HL-60/S4 (cell line): ENCODE measurements at regions not wholly inside any gene's neighbourhood (a gene's known extent, or its start where the extent isn't known, plus 50 kb on each side); places are given as distances from the start of the nearest gene placed in this dataset.

Experiments used
- in situ Hi-C: fragments of 300-500 bp; cut with MboI; formaldehyde crosslinking; loops from 2 replicates; pipeline ENCODE4 v1.14.3; 2022; ENCODE audit warnings: low sequenced_read_pairs

DNA sequence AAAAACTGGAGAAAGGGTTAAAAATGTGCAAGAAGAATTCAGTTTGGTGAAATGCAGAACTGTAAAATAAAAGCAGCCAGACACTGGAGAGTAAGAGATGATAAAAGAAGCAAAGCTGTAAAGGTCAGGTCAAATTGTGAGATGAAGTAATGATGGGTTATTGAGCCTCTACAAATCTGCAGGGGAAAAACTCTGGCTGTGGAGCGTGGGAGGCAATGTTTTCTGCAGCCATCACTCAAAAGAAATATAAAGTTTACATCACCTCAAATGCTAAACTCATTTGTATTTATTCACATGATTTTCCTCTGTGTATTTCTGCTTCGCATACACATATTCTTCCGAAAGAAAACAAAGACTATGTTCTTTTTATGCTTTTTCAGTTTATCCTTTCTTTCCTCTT lies 158.8 kb upstream of the GPR149 start:
- in situ Hi-C loops, result no loop called here

DNA sequence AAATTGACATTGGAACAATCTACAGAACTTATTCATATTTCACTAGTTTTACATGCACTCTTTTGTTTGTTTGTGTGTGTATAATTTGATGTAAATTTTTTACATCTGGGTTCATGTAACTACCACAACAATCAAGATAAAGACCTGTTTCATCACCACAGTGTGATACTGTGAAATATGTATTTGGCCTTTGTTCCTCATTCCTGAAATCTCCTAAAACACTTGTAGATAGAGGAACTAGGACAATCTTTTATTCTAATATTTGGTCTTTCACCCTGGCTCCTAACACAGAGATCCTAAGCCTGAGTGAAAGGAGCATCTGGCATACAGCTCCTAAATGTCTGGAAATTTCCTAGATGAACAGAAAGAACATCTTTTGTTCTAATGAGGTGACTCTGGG lies 155.0 kb upstream of the GPR149 start:
- in situ Hi-C loops, result no loop called here

DNA sequence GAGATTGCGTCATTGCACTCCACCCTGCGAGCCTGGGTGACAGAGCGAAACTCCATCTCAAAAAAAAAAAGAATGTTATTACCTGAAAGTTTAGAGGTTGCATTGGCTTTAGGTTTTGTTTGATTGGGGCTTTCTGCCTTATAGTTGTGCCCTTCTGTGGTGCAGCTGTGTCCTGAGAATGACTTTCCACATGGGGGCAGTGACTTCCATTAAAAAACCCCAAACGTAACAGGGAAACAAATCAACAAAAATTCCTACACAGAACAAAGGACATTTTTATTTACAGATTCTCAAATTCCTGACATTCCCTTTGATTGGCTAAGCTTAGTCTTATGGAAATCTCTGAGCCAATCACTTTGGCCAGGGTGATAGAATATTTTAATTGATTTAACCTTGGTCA lies 154.1 kb upstream of the GPR149 start:
- in situ Hi-C loops, result no loop called here

DNA sequence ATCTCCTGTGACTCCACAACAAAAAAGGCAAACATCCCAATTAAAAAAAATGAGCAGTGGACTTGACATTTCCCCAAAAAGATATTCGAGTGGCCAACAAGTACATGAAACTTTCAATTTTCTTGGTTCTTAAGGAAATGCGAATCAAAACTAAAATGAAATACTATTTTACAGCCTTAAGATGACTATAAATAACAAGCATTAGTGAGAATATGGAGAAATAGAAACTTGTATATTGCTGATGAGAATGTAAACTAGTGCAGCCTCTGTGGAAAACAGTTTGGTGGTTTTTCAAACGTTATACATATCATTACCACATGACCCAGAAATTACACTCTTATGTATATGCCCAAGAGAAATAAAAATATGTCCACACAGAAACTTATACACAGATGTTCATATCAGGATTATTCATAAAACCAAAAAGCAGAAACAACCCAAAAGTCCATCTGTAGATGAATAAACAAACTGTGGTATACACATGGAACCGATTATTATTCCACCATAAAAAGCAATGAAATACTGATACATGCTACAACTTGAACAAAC lies 153.2 kb upstream of the GPR149 start:
- in situ Hi-C loops, result no loop called here

DNA sequence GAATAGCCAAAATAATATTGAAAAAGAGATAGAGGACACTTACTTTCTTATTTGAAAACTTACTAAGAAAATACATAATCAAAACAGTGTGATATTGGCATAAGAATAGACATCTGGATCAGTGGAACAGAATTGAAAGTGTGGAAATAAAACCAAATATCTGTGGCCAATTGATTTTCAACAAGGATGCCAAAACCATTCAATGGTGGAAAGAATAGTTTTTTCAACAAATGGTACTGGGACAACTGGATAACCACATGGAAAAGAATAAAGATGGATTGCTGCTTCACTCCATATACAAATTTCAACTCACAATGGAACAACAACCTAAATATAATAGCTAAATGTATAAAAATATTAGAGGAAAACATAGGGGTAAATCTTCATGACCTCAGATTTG lies 152.5 kb upstream of the GPR149 start:
- in situ Hi-C loops, result no loop called here

DNA sequence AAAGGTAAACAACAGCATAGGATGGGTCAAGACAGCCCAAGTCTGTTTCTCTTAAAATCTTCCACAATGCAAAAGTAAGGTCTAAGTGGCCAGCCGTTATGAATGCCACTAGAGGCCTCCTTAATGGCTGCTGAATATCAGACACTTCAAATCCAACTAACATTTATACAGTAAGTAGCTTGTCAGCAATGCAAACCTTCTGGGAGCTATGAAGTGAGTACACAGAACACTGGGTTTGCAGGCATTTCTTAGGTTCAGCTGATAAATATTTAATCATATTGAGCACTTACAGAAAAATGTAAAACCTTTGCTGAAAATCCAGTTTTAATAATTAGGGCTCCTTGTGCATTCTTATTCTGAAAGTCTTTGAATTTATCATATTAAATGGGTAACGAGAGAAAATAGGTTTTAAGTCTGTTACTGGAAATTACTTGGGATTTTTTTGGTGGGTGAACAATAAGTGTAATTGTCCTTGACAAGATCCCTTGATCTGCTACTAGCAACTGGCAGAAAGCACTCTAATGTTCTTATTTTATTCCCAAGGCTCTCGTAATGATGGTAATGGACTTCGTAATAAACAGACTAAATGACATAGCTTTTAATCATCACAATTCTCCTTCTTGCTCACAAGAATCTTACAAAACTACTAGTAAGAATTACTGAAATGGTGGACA lies 141.7 kb upstream of the GPR149 start:
- in situ Hi-C loops, result no loop called here

DNA sequence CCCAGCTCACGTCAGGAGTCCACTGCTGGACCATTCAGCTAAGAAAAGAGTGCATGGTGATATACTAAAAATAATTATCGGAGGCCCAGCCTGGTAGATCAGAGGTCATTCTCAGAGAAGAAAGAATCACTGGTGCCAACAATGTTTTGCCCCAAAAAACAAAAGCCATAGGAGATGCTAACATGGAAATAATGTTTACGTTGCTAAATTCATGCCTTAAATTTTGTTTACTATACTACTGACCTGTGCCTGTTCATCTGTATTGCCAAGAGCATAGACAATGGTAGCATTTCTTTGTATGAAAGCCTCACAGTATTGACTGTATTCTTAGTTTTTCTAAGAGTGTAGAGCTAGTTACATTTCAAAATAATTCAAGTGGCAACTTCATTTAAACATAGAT lies 138.1 kb upstream of the GPR149 start:
- in situ Hi-C loops, result no loop called here

DNA sequence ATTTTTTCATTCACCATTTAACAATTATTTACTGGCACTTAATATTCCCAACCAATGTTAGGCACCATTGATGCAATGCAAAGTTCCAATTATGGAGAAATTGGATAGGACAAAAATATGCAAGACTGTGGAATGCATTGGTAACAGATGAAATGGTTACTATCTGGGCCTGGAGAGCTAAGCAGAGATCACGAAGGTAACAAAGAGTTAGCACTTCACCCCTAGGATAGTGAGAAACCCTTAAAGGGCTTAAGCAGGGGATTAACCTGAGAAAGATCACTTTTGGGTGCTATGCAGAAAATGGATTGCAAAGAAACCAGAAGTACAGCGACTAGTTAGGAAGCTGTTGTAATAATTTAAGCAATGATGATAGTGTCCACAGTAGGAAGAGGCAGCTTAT lies 129.6 kb upstream of the GPR149 start:
- in situ Hi-C loops, result no loop called here

DNA sequence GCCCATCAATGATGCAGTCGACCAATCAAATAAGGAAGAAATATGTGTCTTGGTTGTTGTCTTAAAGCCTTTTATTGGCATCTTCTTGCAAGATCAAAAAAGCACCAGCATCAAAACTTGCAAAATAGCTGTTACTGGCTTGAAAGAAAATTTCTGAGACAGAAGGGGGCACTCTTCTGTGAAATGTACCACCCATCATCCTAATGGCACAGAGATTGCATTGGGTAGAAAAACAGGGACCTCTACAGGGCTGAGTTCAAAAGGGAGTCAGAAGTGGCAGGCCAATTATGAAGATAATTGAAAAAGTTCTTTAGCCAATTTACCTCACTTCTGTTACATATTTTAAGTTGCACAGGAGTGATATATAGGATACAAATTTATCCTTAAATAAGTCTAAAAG lies 122.3 kb upstream of the GPR149 start:
- in situ Hi-C loops, result no loop called here

DNA sequence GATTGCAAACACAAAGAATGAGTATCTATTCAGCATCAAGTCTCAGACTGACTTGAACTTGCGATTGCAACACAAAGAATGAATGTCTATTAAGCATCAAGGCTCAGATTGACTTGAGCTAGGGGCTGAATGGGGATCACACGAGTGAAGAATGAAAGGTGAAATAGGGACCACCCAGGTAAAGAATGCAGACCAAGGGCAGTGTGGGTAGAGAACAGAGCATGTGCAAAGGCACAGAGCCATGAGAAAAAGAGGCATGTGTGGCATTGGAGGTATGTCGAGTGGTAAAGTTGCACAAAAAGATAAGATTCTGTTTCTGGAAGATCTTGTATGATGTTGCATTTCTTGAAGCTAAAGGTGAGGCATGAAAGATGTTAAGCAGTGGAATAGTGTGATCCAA lies 119.4 kb upstream of the GPR149 start:
- in situ Hi-C loops, result no loop called here

DNA sequence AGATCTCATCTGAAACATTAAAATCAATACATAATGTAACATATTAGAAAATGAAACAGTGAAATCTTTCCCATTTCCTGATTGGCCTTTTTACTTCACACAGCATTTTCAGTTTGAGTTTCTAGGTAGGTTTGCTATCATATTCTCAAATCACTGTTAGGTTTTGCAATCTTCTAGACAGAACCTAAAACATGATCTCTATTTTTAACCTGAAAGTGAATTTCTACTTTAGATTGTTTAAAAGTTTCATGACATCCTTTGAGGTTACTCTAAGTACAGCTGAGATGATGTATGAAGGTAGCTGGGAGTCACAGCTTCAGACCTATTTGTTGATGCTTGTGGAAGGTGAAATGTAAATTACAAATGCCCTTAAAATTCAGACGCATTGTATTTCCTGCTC lies 118.4 kb upstream of the GPR149 start:
- in situ Hi-C loops, result no loop called here

DNA sequence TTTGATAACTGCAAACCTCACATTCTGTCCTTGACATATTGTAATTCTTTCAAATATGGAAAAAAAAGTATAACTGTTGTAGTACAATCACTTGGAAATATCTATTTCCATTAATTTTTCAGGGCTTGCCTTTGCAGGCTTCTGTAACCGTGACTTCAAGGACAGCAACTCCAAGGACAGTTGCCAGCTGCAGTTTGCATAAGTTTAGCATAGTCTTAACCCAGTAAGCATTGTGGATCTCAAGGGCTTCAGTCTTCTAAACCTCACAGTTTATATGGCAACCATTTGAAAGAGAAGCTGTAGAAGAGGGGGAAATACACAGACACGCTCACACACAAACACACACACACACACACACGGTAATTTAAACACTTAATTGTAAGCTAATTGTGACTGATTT lies 112.8 kb upstream of the GPR149 start:
- in situ Hi-C loops, result no loop called here

DNA sequence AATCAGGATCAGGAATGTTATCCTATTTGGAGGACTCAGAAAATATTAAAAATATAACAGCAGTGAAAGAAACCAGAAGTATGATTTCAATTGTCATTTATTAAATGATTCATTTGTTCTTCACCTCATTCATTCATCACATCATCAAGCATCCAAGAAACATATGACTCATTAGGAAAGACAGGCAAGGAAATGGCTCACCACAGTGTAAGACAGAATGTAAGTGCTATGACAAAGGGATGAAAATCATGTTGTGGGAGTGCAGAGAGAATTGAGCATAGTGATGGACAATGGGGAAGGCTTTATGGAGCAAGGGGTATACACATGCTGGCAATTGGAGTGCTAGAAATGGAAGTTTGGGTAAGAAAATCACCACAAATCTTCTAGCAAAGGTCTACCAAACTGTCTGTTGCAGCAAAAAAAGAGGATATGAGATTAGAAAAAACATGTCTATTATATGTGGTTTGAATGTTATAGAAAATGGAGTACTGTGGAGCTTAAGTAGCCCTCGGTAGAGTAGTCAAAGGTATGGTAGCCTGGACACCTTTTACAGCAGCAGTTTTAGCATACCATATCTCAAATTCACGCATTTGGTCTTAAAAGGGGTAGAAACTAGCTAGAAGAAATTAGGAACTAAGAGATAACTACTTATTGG lies 111.1 kb upstream of the GPR149 start:
- in situ Hi-C loops, result no loop called here

DNA sequence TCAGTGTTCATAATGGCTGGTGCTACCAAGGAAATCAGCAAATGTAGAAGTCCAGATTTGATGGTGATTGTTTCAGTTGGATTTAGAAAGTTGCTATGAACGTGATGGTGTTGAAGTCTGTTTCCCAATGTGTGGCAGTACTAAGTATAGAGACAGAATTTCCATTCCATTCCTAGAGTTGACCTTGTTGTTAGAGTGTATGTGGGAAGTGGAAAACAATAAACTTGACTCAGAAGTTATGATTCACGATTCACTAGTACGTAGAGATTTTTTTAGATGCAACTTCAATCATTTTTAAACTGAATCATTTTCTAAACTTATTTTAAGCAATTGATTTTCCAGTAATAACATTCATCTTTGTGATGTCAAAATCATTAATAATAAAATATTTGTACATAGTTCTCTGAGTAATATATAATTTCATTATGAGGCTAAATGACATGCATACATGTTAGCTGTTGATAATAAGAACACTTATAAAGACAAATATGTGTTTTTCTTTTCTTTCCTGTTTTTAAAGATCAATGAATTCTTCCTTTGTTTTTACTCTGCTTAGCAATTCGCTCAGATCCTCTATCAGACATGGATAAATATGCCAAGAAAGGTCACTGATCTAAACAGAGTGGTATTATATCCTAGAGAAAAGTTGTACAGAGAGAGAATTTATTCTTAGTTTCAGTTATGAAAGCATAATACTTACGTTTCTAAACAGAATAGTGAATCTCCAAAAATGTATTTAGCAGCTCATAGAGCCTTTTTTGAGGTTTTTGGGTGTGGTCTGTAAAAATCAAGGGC lies 108.8 kb upstream of the GPR149 start:
- in situ Hi-C loops, result no loop called here

DNA sequence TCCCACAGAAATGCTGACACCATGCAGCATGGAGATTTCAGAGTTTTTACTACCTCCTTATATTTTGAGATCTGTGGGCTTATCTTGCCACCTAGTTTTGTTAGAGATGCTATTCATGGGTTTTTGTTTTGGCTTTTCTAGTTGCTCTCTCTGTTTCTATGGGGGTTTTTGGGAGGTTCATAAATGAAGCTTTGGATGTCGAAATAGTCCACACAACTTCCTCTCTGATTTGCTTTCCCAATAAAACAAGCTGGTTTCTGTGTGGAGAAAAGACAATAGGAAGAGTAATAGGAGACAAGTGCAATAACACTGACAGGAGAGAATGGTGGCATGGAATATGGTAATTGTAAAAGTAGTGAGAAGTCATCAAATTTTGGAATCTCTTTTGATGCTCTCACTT lies 106.8 kb upstream of the GPR149 start:
- in situ Hi-C loops, result no loop called here

DNA sequence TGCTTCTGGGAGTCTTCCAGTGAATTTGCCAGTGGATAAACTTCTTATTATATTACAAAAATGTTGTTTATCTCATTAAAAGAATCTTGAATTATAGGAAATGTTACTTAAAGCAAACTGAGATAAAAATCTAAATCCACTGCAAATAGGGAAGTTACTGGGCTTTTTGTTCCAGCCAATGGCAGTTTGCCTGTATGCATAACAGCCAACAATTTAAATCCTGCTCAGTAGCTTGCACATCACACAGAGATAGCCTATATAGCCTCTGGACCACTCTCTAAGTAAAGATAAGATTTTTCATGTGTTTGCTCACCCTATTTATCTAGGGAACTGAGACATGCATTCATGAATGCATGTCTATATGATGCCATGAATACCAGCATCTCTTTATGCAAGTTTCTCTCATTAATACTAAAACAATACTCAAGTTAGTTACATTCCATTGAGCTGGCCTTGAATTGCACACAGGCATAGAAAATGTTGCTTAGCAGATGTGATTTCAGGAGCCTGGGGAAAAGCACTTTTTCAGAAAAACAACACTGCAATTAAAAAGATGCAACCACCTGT lies 92.1 kb upstream of the GPR149 start:
- in situ Hi-C loops, result no loop called here

DNA sequence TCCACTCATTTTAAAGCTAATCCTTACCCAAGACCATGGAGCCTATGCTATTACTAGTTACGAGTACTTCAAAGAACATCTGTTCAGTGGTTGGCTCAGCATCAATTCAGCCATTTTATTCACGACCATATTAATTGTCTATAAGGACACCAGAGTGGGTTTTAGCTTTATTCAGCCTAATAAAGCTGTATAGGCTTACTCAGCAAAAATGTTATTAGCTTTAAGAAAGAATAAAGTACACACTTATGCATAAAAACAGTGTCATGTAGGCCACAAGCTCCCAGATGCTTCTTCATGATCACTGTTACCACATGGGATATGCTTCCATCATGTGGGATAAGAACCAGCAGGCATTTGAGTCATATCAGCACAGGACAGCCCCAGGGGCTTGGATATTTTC lies 87.4 kb upstream of the GPR149 start:
- in situ Hi-C loops, result no loop called here

DNA sequence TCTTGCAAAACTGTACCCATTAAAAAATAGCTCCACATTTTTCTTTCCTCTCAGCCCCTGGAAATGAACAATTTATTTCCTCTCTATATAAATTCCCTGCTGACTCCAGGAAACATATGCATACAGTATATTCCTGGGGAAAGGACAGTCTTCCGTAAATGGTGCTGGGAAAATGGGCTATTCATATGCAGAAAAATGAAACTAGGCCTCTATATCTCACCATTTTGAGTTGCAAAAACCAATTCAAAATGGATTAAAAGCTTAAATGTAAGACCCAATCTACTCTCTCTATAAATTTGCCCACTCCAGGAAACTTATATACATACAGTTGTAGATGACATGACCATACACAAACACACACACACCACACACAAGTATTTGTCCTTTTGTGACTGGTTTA lies 85.9 kb upstream of the GPR149 start:
- in situ Hi-C loops, result no loop called here

DNA sequence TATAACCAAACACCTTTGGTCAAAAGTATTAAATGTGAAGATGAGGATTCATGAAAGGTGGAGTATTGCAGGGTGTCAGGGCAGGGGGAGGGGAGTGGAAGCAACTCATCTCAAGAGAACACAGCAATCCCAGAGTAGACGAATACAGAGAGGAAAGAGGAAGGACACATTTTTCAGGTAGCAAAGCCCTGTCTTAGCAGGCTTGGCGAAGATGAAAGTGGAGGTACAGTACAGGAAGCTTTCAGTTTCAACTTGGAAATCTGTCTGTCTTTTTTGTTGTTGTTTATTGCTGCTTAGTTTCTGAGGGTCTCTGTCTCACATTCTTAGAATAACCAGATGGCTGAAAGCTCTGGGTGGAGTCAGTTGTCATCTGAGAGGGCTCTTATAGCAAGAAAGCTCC lies 80.8 kb upstream of the GPR149 start:
- in situ Hi-C loops, result no loop called here

DNA sequence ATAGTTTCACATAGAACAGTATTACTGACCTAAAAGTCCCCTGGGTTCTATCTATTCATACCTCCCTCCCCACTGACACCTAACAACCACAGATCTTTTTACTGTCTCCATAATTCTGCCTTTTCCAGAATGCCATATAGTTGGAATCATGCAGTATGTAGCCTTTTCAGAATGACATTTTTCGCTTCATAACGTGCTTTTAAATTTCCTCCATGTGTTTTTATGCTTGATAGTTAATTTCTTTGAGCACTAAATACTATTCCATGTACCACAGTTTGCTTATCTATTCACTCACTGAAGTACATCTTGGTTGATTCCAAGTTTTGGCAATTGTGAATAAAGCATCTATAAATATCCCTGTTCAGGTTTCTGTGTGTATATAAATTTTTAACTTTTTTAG lies 77.7 kb upstream of the GPR149 start:
- in situ Hi-C loops, result no loop called here

DNA sequence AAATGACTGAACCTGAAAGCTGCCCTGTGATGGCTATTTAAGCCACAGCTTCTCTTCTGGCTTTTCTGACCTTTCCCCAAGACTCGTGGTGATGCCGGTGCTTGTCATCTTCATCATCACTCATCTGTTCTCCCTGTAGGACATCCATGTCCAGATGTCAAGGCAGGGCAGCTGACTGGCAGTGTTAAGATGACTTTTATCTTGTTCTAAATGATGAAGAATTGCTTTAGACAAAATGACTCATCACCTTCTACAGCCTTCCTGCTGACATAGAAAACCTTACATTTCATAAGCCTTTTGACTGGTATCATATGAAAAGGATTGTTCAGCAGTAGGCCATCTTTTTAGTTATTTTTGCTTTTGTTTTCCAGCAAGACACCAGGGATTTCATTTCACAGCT lies 67.0 kb upstream of the GPR149 start:
- in situ Hi-C loops, result no loop called here

DNA sequence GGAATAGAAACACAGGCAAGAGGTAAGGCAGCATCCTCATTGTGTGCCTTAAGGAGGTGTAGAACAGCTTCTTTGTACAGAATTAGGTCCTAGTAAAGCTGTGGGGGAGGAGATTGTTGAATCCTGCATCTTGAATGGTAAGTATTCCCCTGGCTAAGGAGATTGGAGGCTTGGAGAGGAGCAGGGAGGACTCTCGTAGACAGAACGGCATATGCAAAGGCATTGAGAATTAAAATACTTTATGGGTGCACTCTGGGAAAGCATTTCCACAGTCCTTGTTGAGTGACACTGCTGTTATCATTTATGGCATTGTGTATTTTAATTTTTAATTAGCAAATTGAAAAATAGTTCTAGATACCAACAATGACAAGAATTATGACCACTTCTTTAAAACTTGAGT lies 66.5 kb upstream of the GPR149 start:
- in situ Hi-C loops, result no loop called here
